Spinal cord (tissue), 9 donors: ENCODE measurements at regions not wholly inside any gene's neighbourhood (a gene's known extent, or its start where the extent isn't known, plus 50 kb on each side); places are given as distances from the start of the nearest gene placed in this dataset.

Source experiments
- DNase-seq, 6 donors: peaks; one replicate each; pipeline versions ENCODE4 v3.0.0 to v3.0.0-alpha.2; 2013 to 2015; ENCODE audit warnings: low spot score in 6 of 6, low read depth in 4 of 6
- H3K27ac ChIP-seq: one replicate; pipeline ENCODE4 v1.5.1; 2013; ENCODE audit warnings: low read depth, low read length, control low read depth
- H3K27me3 ChIP-seq: one replicate; pipeline ENCODE4 v1.6.1; 2013; ENCODE audit warnings: low read length; ENCODE audit not compliant: control insufficient read depth, insufficient read depth
- H3K36me3 ChIP-seq: one replicate; pipeline ENCODE4 v1.6.1; 2013; ENCODE audit warnings: low read length; ENCODE audit not compliant: control insufficient read depth, insufficient read depth
- H3K4me1 ChIP-seq: one replicate; pipeline ENCODE4 v1.6.1; 2013; ENCODE audit warnings: low read length; ENCODE audit not compliant: control insufficient read depth, insufficient read depth
- H3K4me3 ChIP-seq: one replicate; pipeline ENCODE4 v1.5.1; 2013; ENCODE audit warnings: low read depth, low read length, control low read depth
- H3K9me3 ChIP-seq: one replicate; pipeline ENCODE4 v1.6.1; 2013; ENCODE audit warnings: low read length; ENCODE audit not compliant: control insufficient read depth, insufficient read depth
- WGBS: methylation state at CpG from one replicate; pipeline ENCODE4 v1.1.5; 2013; ENCODE audit warnings: missing lambda C conversion rate; ENCODE audit not compliant: insufficient coverage; 5-methylcytosine and 5-hydroxymethylcytosine counted together
- donor health status: healthy.

GRCh38 chr18:78620326-78620725 is 359.3 kb upstream of the SALL3 start:
- H3K36me3 ChIP-seq = no peaks in the 10 kb centered on the region
- H3K9me3 ChIP-seq = peaks cover 4% of the 10 kb centered on the region
- no peak overlapping the region for H3K27ac ChIP-seq
- WGBS = 95% methylated on average over 6 of the region's 6 CpGs
- H3K4me3 ChIP-seq = no peak overlapping the region
- DNase-seq = no peak
- H3K27me3 ChIP-seq = peaks cover 2% of the 10 kb centered on the region
- H3K4me1 ChIP-seq = peaks cover 3% of the 10 kb centered on the region

- no peaks in the 10 kb centered on the region for H3K36me3 ChIP-seq
- DNase-seq = no peak
- 96% methylated on average over 8 of the region's 9 CpGs for WGBS
These were observed 358.4 kb upstream of the SALL3 start for GRCh38 chr18:78621141-78621755.

GRCh38 chr18:78622251-78622906 is 357.2 kb upstream of the SALL3 start:
- no peaks in the 10 kb centered on the region for H3K36me3 ChIP-seq
- peaks cover 5% of the 10 kb centered on the region for H3K27me3 ChIP-seq
- H3K9me3 ChIP-seq = no peaks in the 10 kb centered on the region
- 95% methylated on average over 8 of the region's 11 CpGs for WGBS
- no peak for DNase-seq
- H3K4me1 ChIP-seq = peaks cover 3% of the 10 kb centered on the region
- no peak overlapping the region for H3K27ac ChIP-seq
- H3K4me3 ChIP-seq = no peak overlapping the region

More at GRCh38 chr18:78621141-78621755, 358.4 kb upstream of the SALL3 start:
- no peak overlapping the region for H3K4me3 ChIP-seq
- peaks cover 5% of the 10 kb centered on the region for H3K27me3 ChIP-seq
- no peaks in the 10 kb centered on the region for H3K9me3 ChIP-seq
- H3K27ac ChIP-seq = no peak overlapping the region
- peaks cover 3% of the 10 kb centered on the region for H3K4me1 ChIP-seq

- no peaks in the 10 kb centered on the region for H3K9me3 ChIP-seq
- no peak overlapping the region for H3K4me3 ChIP-seq
- H3K27me3 ChIP-seq = peaks cover 5% of the 10 kb centered on the region
- no peak overlapping the region for H3K27ac ChIP-seq
- peaks cover 9% of the 10 kb centered on the region for H3K4me1 ChIP-seq
- 85% methylated on average over 7 of the region's 16 CpGs for WGBS
- H3K36me3 ChIP-seq = no peaks in the 10 kb centered on the region
- DNase-seq = no peak
These were observed 356.6 kb upstream of the SALL3 start for GRCh38 chr18:78622907-78623541.

DNA sequence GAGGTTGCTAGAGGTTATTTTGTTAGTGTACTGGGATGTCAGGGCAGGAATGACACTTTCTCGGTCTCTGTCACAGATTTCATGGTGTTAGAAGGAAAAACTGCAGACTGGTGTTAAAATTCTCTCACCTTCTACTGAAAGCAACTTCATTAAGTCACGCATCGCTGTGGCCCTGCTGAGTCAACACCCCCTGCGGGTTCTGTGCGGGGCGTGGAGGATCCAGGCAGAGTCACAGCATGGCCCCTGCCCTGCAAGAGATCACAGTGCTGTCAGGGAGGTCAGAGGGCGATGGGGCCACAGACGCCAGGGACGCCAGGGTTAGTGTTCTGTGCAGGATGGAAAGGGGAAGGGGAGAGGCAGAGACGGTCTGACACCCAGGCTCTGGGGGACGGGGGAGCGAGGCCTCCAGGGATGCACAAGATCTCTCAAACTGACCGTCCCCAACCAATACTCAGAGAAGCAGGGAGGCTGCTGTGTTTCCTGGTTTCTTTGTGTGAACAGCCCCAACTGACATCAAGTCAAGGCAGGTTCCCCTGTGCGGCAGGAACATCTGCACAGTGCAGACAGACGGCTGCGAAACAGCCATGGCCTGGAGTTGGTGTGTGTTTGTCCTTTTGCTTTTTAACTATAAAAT is 354.9 kb upstream of the SALL3 start:
- WGBS = 55% methylated on average over 8 of the region's 16 CpGs
- DNase-seq = no peak

GRCh38 chr18:78625847-78626246 is 353.8 kb upstream of the SALL3 start:
- peaks cover 6% of the 10 kb centered on the region for H3K4me1 ChIP-seq
- H3K4me3 ChIP-seq = no peak overlapping the region
- H3K36me3 ChIP-seq = no peaks in the 10 kb centered on the region
- WGBS = no CpG with 5 or more reads among the region's 5 CpGs
- H3K9me3 ChIP-seq = peaks cover 2% of the 10 kb centered on the region
- DNase-seq = no peak
- H3K27me3 ChIP-seq = peaks cover 5% of the 10 kb centered on the region
- H3K27ac ChIP-seq = no peak overlapping the region

More for the DNA sequence above, 354.9 kb upstream of the SALL3 start:
- peaks cover 5% of the 10 kb centered on the region for H3K27me3 ChIP-seq
- H3K36me3 ChIP-seq = no peaks in the 10 kb centered on the region
- H3K27ac ChIP-seq = no peak overlapping the region
- H3K9me3 ChIP-seq = no peaks in the 10 kb centered on the region
- no peak overlapping the region for H3K4me3 ChIP-seq
- peaks cover 9% of the 10 kb centered on the region for H3K4me1 ChIP-seq

DNA sequence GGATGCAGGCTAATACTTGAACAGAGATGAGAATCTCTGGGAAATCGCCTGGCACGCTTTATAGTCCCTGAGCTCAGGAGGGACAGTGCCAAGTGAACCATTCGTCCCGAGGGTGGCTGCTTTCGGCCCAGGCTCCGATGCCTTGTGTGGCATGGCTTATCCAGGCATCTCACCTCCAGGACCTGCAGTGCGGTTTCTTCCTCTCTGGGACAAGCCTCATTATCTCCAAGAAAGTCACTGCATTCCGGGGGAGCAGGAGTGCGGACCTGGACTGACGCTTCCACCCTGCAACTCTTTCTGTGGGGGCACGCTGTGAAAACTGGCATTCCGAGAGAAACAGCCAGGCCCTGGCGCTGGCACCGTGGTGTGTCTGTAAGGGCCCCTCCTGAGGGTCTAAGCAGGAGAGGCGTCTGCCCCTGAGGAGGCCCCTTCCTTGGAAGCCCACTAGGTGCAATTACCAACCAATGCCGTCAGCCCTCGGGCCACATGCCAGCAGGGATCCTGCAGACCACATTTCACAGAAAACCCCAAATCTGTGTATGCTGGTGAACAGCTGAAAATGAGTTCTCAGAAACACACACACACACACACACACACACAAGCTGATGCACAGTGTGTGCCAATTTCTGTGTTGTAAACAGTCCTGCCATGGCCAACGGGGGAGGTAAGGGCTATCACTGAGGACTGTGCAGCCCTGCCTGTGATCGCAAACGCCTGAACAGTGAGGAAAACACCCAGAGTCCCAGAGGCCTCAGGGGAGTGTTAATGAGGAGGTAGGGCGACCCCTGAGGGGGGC is 351.9 kb upstream of the SALL3 start:
- Histone ChIP-seq H3K4me3 (no peak overlapping the region), H3K9me3 (peaks cover 2% of the 10 kb centered on the region), H3K27me3 (peaks cover 5% of the 10 kb centered on the region), H3K36me3 (no peaks in the 10 kb centered on the region), H3K27ac (no peak overlapping the region), H3K4me1 (peaks cover 6% of the 10 kb centered on the region)
- 48% methylated on average over 20 of the region's 21 CpGs for WGBS
- DNase-seq = peak in 1 of 6 donors; percentile 64

DNA sequence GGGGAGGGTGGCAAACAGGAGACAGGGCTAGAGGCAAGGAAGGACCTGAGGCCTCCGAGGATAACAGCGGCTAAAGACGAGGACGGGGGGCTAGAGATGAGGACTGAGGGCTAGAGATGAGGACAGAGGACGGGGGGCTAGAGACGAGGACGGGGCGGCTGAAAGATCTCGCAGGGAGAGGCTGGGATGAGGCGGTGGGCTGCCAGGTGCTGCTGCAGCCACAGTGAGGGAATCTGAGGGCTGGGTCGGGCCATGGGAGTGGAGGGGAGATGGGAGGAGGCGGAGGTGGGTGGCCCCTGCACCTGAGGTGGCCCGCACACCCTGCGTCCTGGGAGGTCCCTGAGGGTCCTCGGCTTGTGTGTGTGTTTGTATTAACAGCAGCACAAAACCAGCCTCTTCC is 350.2 kb upstream of the SALL3 start:
- no peak for DNase-seq
- H3K27ac ChIP-seq = no peak overlapping the region
- peaks cover 2% of the 10 kb centered on the region for H3K9me3 ChIP-seq
- peaks cover 5% of the 10 kb centered on the region for H3K27me3 ChIP-seq
- H3K36me3 ChIP-seq = no peaks in the 10 kb centered on the region
- 91% methylated on average over 11 of the region's 15 CpGs for WGBS
- peaks cover 6% of the 10 kb centered on the region for H3K4me1 ChIP-seq
- no peak overlapping the region for H3K4me3 ChIP-seq

- Histone ChIP-seq H3K27me3 (peaks cover 3% of the 10 kb centered on the region), H3K36me3 (no peaks in the 10 kb centered on the region), H3K27ac (no peak overlapping the region), H3K4me3 (no peak overlapping the region), H3K4me1 (peaks cover 6% of the 10 kb centered on the region), H3K9me3 (peaks cover 2% of the 10 kb centered on the region)
- 93% methylated on average over 17 of the region's 17 CpGs for WGBS
- DNase-seq = no peak
These were observed 349.3 kb upstream of the SALL3 start for GRCh38 chr18:78630356-78630755.
